Right atrium auricular region (tissue), 2 donors: ENCODE measurements at regions not wholly inside any gene's neighbourhood (a gene's known extent, or its start where the extent isn't known, plus 50 kb on each side); places are given as distances from the start of the nearest gene placed in this dataset.

Experiments
- DNase-seq: peaks from one replicate; pipeline ENCODE4 v3.0.0-alpha.2; 2019; ENCODE audit warnings: low spot score
- H3K27ac ChIP-seq, 2 donors: fragments of 200-600 bp; sonication (generic); 1 replicate in 1 of 2; 2 replicates in 1 of 2; pipeline ENCODE4 v1.5.1; 2016 to 2019
- H3K27me3 ChIP-seq, 2 donors: fragments of 200-600 bp; sonication (generic); one replicate each; pipeline versions ENCODE4 v1.5.1 to v1.6.0; 2017 to 2019
- H3K36me3 ChIP-seq: fragments of 200-600 bp; sonication (generic); one replicate; pipeline ENCODE4 v1.5.1; 2016
- H3K4me1 ChIP-seq, 2 donors: fragments of 200-600 bp; sonication (generic); one replicate each; pipeline versions ENCODE4 v1.5.1 to v1.6.0; 2017 to 2019
- H3K4me3 ChIP-seq, 2 donors: fragments of 200-600 bp; sonication (generic); 1 replicate in 1 of 2; 2 replicates in 1 of 2; pipeline ENCODE4 v1.5.1; 2017 to 2019; ENCODE audit warnings: mild to moderate bottlenecking in 1 of 2, moderate library complexity in 1 of 2
- H3K9me3 ChIP-seq, 2 donors: fragments of 200-600 bp; sonication (generic); one replicate each; pipeline ENCODE4 v1.5.1; 2019
- CTCF ChIP-seq, 2 donors: fragments of 200-600 bp; sonication (generic); IDR thresholded peaks; one replicate each; pipeline ENCODE4 v1.5.1; 2019; ENCODE audit warnings: antibody characterized with exemption in 2 of 2

DNA sequence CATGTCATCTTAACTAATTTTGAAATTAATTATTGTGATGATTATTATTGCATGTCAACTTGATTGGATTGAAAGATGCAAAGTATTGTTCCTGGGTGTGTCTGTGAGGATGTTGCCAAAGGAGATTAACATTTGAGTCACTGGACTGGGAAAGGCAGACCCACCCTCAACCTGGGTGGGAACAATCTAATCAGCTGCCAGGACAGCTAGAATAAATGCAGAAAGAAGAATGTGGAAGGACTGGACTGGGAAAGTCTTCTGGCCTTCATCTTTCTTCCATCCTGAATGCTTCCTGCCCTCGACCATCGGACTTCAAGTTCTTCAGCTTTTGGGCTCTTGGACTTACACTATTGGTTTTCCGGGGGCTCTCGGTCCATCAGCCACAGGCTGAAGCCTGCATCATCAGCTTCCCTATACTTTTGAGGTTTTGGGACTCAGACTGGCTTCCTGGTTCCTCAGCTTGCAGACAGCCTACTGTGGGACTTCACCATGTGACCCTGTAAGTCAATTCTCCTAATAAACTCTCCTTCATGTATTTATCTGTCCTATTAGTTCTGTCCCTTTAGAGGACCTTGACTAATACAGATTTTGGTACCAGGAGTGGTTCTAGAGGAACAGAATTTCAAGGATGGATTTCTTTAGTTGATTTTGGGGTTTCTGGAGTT lies 959.8 kb downstream of the ANKRD7 start:
- Histone ChIP-seq H3K27me3 (no peaks in the 10 kb centered on the region), H3K36me3 (no peaks in the 10 kb centered on the region), H3K4me1 (no peaks in the 10 kb centered on the region), H3K27ac (no peak overlapping the region), H3K9me3 (peaks cover 0 to 5% of the 10 kb centered on the region in 2 donors), H3K4me3 (no peak overlapping the region)
- TF ChIP-seq CTCF (IDR thresholded peaks at IDR 0.05), result no peak
- no peak for DNase-seq

- no peak for DNase-seq
- no peak overlapping the region for H3K4me3 ChIP-seq
- no peak overlapping the region for H3K27ac ChIP-seq
- H3K27me3 ChIP-seq, result no peaks in the 10 kb centered on the region
- H3K4me1 ChIP-seq, result no peaks in the 10 kb centered on the region
- no peak for TF ChIP-seq CTCF (IDR thresholded peaks at IDR 0.05)
- H3K36me3 ChIP-seq, result no peaks in the 10 kb centered on the region
- H3K9me3 ChIP-seq, result no peaks in the 10 kb centered on the region
Observed at GRCh38 chr7:119196183-119196582, 971.7 kb downstream of the ANKRD7 start.

GRCh38 chr7:119197172-119197876 lies 972.8 kb downstream of the ANKRD7 start:
- Histone ChIP-seq H3K27ac (no peak overlapping the region), H3K4me3 (no peak overlapping the region), H3K9me3 (no peaks in the 10 kb centered on the region), H3K4me1 (no peaks in the 10 kb centered on the region), H3K27me3 (no peaks in the 10 kb centered on the region), H3K36me3 (no peaks in the 10 kb centered on the region)
- TF ChIP-seq CTCF (IDR thresholded peaks at IDR 0.05), result no peak
- no peak for DNase-seq

DNA sequence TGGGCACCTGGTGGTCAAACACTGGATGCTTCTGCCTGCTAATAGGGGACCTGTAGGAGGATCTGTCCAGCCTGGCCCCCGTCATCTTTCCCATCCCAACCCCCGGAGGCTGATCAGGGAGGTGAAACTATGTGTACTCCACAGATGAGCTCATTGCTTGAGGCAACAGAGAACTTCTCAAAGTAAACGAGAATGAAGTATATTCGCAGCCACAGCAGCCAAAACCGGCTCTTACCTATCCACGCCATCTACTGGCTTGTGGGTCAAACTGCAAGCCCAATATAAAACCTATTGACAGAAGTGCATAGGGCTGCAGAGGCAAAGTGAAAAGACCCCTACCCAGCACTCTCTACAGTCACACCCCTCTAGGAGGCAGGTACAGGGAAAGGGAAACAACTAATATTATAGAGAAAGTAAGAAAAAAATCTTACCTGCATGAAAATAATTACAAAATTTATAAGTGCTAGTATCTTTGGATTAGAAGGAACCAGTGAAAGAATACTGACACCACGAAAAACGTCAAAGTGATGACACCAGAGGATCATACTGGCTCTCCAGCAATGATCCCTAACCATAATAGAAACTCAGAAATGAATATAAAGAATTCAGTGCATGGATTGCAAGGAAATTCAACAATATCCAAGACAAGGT lies 973.5 kb downstream of the ANKRD7 start:
- Histone ChIP-seq H3K36me3 (no peaks in the 10 kb centered on the region), H3K9me3 (no peaks in the 10 kb centered on the region), H3K27me3 (no peaks in the 10 kb centered on the region), H3K4me3 (no peak overlapping the region), H3K4me1 (no peaks in the 10 kb centered on the region), H3K27ac (no peak overlapping the region)
- peak in 1 of 2 donors; percentile 49 for TF ChIP-seq CTCF (IDR thresholded peaks at IDR 0.05)
- DNase-seq, result no peak

GRCh38 chr7:119219663-119220062 lies 995.2 kb downstream of the ANKRD7 start:
- TF ChIP-seq CTCF (IDR thresholded peaks at IDR 0.05), result no peak

More at GRCh38 chr7:119219663-119220062, 995.2 kb downstream of the ANKRD7 start:
- Histone ChIP-seq H3K27ac (no peak overlapping the region), H3K4me1 (no peaks in the 10 kb centered on the region), H3K27me3 (no peaks in the 10 kb centered on the region), H3K9me3 (peaks cover 0 to 6% of the 10 kb centered on the region in 2 donors), H3K36me3 (no peaks in the 10 kb centered on the region), H3K4me3 (no peak overlapping the region)
- no peak for DNase-seq
